PC-9 (cell line): ENCODE measurements at regions not wholly inside any gene's neighbourhood (a gene's known extent, or its start where the extent isn't known, plus 50 kb on each side); places are given as distances from the start of the nearest gene placed in this dataset.
A peak's percentile ranks its signal among the peaks of the same experiment; 100 is the strongest.

Source experiments
- BruUV-seq: library from RNA; stranded (reverse); fragments of 400-500 nt; replicated peaks from 2 replicates; lab custom pipeline; 2021; lab: Mats Ljungman, UMichigan
- CTCF ChIA-PET: fragments of 300-600 bp; sonication (Branson Sonifier 250); formaldehyde crosslinking; loops from one replicate; lab custom pipeline; 2022; ENCODE audit warnings: antibody characterized with exemption; lab: Charles Lee
- POLR2A ChIA-PET: fragments of 300-600 bp; sonication (Branson Sonifier 250); formaldehyde crosslinking; loops from one replicate; lab custom pipeline; 2022; ENCODE audit warnings: antibody characterized with exemption; ENCODE audit not compliant: unreplicated experiment; lab: Charles Lee
- DNase-seq, 2 experiments: peaks; one replicate each; pipeline versions ENCODE4 v3.0.0 to v3.0.0-alpha.2; 2015 to 2022; ENCODE audit warnings: mixed read lengths in 1 of 2
- H2AFZ ChIP-seq: fragments of 200-600 bp; sonication (generic); 2 replicates; pipeline ENCODE4 v1.8.1; 2017; ENCODE audit warnings: antibody characterized with exemption
- H3F3A ChIP-seq: fragments of 200-600 bp; sonication (generic); 2 replicates; pipeline ENCODE4 v1.8.1; 2017; ENCODE audit warnings: antibody characterized with exemption, mild to moderate bottlenecking, low read depth; ENCODE audit not compliant: insufficient read depth
- H3K27ac ChIP-seq: fragments of 200-600 bp; sonication (generic); 2 replicates; pipeline ENCODE4 v1.6.1; 2016; ENCODE audit warnings: mixed run types
- H3K27me3 ChIP-seq: fragments of 200-600 bp; sonication (generic); 2 replicates; pipeline ENCODE4 v1.6.1; 2016; ENCODE audit warnings: low read depth, mixed run types; ENCODE audit not compliant: insufficient read depth
- H3K36me3 ChIP-seq: fragments of 200-600 bp; sonication (generic); 2 replicates; pipeline ENCODE4 v1.6.1; 2016; ENCODE audit warnings: low read depth, mixed run types
- H3K4me1 ChIP-seq: fragments of 200-600 bp; sonication (generic); replicated peaks from 2 replicates; pipeline ENCODE4 v1.6.1; 2016; ENCODE audit warnings: mixed run types; ENCODE audit not compliant: insufficient read depth
- H3K4me2 ChIP-seq: fragments of 200-600 bp; sonication (generic); 2 replicates; pipeline ENCODE4 v1.6.1; 2017; ENCODE audit warnings: mixed run types
- H3K4me3 ChIP-seq: fragments of 200-600 bp; sonication (generic); 2 replicates; pipeline ENCODE4 v1.6.1; 2016; ENCODE audit warnings: mixed run types
- H3K79me2 ChIP-seq: fragments of 200-600 bp; sonication (generic); 2 replicates; pipeline ENCODE4 v1.6.1; 2017; ENCODE audit warnings: low read depth, mixed run types
- H3K9me2 ChIP-seq: fragments of 200-600 bp; sonication (generic); 2 replicates; pipeline ENCODE4 v1.8.1; 2017; ENCODE audit warnings: mild to moderate bottlenecking; ENCODE audit not compliant: insufficient read depth
- H3K9me3 ChIP-seq: fragments of 200-600 bp; sonication (generic); 2 replicates; pipeline ENCODE4 v1.8.1; 2016; ENCODE audit warnings: low read depth; ENCODE audit not compliant: insufficient read depth
- H4K20me1 ChIP-seq: fragments of 200-600 bp; sonication (generic); 2 replicates; pipeline ENCODE4 v1.8.1; 2017; ENCODE audit not compliant: insufficient read depth
- CTCF ChIP-seq: fragments of 200-600 bp; sonication (generic); conservative IDR thresholded peaks from 2 replicates; pipeline ENCODE4 v1.6.1; 2017; ENCODE audit warnings: mixed run types, antibody characterized with exemption, mild to moderate bottlenecking, moderate library complexity
- EZH2 ChIP-seq: fragments of 200-600 bp; sonication (generic); IDR thresholded peaks from 2 replicates; pipeline ENCODE4 v1.8.0; 2017; ENCODE audit warnings: antibody characterized with exemption, low read depth
- intact Hi-C: fragments of 100-400 bp; cut with micrococcal nuclease; formaldehyde crosslinking; loops from one replicate; pipeline ENCODE4 v1.10.0; 2022; ENCODE audit not compliant: unreplicated experiment

DNA sequence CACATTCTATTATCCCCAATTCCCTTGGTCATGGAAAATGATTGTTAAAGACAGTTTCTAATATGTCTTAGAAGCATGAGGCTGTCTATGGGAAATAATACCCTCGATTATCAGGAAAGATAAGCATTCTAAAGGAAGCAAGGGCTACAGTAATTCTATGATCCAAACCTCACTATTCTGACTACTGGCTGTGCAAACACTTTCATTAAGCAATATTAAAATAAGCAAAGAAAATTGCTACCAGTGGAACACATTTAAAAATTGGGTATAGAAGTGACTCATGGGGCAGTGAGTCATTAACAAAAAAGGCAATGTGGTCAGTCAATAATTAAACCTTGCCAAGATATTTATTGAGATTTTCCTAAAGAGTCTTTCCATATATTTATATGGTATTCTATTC is 1415.2 kb upstream of the TENM4 start:
- no peaks in the 10 kb centered on the region for H3K79me2 ChIP-seq
- TF ChIP-seq CTCF (no peak), EZH2 (no peak)
- DNase-seq, result peak in 1 of 2 experiments; percentile 68
- H3K36me3 ChIP-seq, result no peaks in the 10 kb centered on the region
- intact Hi-C loops, result loop anchor here (1.0 kb wide), 1 partner anchor 17 kb away; no protein-coding TSS in a partner anchor
- H3K9me3 ChIP-seq, result no peaks in the 10 kb centered on the region
- no TSS peak for BruUV-seq
- H3F3A ChIP-seq, result no peaks in the 10 kb centered on the region
- H4K20me1 ChIP-seq, result no peaks in the 10 kb centered on the region
- POLR2A ChIA-PET, result interaction anchor here (0.7 kb wide), 1 partner anchor 417 kb away, joined by 3 read pairs; no protein-coding TSS in a partner anchor
- CTCF ChIA-PET, result no interaction called here
- H3K27me3 ChIP-seq, result no peaks in the 10 kb centered on the region
- no peak overlapping the region for H3K4me2 ChIP-seq
- H3K4me1 ChIP-seq, result no peaks in the 10 kb centered on the region; the same call in 1 of the 2 replicates
- no peak overlapping the region for H2AFZ ChIP-seq
- no peak overlapping the region for H3K4me3 ChIP-seq
- no peaks in the 10 kb centered on the region for H3K9me2 ChIP-seq
- no peak overlapping the region for H3K27ac ChIP-seq

DNA sequence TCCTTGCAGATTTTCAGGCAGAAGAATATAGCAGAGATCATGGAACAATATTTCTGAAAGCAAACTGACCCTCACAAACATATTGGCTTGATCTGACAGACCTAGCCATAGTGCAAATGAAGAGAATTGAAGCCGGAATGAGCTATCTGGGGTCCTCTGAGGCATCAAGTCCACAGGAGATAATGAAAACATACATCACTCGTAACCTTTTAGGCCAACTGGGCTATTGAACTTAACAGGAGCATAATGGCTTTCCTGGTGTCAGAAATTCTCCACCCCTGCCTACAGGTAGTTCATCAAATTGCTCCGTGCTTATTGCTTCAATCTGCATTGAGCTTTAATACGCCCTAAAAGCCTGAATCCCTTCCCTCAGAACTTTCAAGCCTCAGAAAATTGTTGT is 1414.6 kb upstream of the TENM4 start:
- H3K9me3 ChIP-seq, result no peaks in the 10 kb centered on the region
- no TSS peak for BruUV-seq
- H3K27ac ChIP-seq, result no peak overlapping the region
- DNase-seq, result no peak
- intact Hi-C loops, result no loop called here
- no peaks in the 10 kb centered on the region; the same call in 1 of the 2 replicates for H3K4me1 ChIP-seq
- no peak overlapping the region for H3K4me2 ChIP-seq
- no peak overlapping the region for H2AFZ ChIP-seq
- H3K79me2 ChIP-seq, result no peaks in the 10 kb centered on the region
- H3K9me2 ChIP-seq, result no peaks in the 10 kb centered on the region
- no peak overlapping the region for H3K4me3 ChIP-seq
- ChIA-PET POLR2A (no interaction called here), CTCF (no interaction called here)
- H4K20me1 ChIP-seq, result no peaks in the 10 kb centered on the region
- no peaks in the 10 kb centered on the region for H3F3A ChIP-seq
- no peaks in the 10 kb centered on the region for H3K36me3 ChIP-seq
- no peaks in the 10 kb centered on the region for H3K27me3 ChIP-seq
- TF ChIP-seq CTCF (no peak), EZH2 (no peak)

DNA sequence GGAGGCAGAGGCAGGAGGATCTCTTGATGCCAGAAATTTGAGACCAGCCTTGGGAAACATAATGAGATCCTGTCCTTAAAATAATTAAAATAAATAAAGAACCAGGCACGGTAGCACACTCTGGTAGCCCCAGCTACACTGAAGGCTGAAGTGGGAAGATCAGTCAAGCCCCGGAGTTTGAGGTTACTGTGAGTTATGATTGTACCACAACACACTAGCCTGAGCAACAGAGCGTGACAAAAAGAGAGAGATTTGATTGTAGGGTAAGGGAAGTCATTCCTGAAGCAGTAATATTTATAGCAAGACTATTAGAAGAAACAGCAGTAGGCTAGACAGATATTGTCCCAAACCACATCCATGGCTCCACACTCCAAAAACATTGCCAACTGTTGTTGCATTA is 1408.4 kb upstream of the TENM4 start:
- CTCF ChIA-PET, result no interaction called here
- intact Hi-C loops, result no loop called here
- H3K79me2 ChIP-seq, result no peaks in the 10 kb centered on the region

More for the DNA sequence above, 1408.4 kb upstream of the TENM4 start:
- no peak for DNase-seq
- Histone ChIP-seq H2AFZ (no peak overlapping the region), H3K4me2 (no peak overlapping the region), H4K20me1 (no peaks in the 10 kb centered on the region), H3K4me3 (no peak overlapping the region), H3K36me3 (no peaks in the 10 kb centered on the region), H3K27me3 (no peaks in the 10 kb centered on the region), H3F3A (no peaks in the 10 kb centered on the region), H3K9me2 (0 out of 2 replicates have a peak, but pooled peaks cover 6% of the 10 kb centered on the region), H3K27ac (no peak overlapping the region), H3K4me1 (no peaks in the 10 kb centered on the region), H3K9me3 (no peaks in the 10 kb centered on the region)
- POLR2A ChIA-PET, result no interaction called here
- no TSS peak for BruUV-seq
- TF ChIP-seq EZH2 (no peak), CTCF (no peak)
